Fibroblast of skin of right biceps (primary cell): ENCODE measurements at regions not wholly inside any gene's neighbourhood (a gene's known extent, or its start where the extent isn't known, plus 50 kb on each side); places are given as distances from the start of the nearest gene placed in this dataset.
"Not testable (repeated sequence)": the region's sequence is repeated elsewhere in the genome, so short reads cannot be mapped to it uniquely, and the experiment has no call there.

ENCODE experiments used
- DNase-seq: peaks from one replicate; pipeline ENCODE4 v3.0.0-alpha.2; 2013

DNA sequence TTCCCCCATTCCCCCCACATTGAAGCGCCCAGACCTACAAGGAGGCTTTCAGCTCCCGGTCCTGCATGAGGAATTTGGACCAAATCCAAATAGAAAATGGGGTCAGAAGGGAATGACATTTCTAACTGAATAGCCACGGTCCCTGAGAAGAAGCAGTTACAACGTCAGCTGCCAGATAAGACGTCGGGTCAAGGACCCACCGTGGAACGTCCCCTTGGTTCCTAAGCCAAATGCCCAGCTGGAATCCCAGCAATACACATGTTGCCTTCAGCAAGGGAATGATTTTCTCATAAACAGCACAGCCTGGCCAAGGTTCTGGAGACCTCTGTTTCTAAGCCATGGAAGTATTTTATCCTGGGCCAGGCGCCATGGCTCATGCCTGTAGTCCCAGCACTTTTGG lies 109.1 kb upstream of the PEG3 start:
- no peak for DNase-seq

DNA sequence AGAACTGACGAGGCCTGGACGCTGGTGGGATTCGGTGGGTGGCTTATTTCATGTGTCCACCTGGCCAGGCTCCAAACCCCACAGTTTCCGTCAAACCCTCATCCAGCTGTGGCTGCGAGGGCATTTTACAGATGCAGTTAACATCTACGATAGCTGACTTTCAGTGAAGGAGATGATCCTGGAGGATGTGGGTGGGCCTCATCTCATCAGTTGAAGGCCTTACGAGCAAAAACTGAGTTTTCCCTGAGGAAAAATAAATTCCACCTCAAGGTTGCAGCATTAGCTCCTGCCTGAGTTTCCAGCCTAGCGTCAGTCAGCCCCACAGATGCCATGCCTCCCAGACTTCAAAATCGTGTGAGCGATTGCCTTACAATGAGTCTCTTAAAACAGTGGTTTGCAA lies 111.1 kb upstream of the PEG3 start:
- DNase-seq: no peak

DNA sequence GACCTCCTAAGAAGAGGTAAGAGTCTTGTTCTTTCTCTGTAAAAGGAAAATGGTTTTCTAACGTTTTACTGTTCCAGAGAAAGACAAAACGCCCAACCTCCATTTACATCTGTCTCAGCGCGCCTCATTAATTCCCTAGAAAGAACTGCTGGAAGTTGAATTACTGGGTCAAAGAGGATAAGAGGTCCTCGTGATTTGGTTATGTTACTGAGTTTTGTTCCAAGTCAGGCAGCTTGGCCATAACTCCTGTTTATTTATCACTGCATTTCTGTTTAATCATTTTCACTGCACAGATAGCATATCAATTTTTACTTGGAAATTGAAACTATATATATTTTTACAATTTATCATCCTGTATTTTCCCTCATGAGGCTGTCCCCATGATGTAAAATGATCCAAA lies 112.9 kb upstream of the PEG3 start:
- DNase-seq: no peak

DNA sequence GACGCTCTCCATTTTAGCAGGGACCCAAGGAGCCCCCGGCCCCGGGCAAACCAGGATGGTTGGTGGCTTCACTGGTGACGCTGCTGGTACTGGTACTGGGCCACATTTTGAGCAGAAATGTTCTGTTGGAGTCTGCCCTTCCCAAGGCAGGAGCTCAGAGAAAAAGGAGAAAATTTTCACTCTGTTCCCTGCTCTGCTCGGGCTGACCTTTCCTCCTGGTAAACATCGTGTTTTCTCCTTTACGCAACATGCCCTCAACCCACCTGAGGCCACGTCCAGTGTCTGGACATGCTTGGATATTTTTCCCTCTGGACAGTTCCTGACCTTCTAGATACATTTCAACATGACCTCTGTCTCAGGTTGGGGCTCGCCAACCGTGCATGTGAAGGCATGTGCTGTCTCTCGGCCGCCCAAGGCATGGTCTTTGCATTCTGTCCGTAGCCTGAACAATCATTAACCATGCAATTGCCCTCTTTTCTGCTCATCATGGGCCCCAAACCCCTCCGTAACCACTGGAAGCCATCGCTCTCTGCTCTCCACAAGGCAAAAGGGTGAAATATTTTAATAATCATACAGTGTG lies 115.2 kb upstream of the PEG3 start:
- no peak for DNase-seq

DNA sequence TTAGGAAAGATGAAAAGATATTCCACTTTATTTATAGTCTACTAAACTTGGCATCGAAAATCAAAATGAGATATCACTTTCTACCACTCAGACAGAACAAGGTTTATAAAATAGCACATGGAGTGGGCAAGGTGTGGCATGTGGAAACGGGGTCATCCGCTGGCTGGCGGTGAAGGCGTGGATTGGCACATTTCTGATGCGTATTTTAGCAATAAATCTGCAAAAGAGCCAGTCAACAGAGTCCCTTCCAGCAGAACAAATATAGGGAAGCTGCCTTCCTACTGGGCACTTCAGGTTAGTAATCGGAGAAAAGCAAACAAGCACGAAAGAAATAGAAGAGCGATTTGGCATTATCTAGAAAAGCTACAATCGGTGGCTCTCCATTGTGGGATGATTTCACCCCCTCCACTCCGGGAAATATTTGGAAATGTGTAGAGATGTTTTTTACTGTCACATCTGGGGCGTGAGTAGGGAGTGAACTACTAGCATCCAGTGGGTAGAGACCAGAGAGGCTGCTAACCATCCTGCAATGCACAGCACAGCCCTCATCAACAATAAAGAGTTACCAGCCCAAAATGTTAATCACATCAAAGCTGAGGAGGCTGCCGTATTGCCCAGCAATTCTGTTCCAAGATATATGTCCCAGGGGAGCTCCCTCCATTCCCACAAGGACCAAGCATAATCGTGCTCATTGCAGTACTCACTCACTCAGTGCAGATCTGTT lies 116.1 kb upstream of the PEG3 start:
- no peak for DNase-seq

DNA sequence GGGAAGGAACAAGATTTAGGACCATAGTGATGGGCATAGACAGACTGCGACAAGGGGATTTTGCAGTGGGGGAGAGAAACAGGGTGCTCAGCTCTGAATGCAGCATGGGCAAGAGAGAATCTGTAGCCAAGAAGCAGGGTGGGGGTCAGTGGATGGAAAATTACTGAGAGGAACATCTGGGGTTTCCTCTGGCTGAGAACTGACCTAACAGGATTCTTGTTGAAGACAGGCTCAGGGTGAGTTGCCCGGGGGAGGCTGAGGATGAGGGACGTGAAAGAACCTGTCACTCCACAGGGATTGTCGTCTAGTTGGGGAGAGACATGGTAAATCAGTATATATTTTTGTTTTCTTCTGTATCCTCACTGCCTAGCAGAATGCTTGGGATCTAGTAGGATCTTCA lies 118.7 kb upstream of the PEG3 start:
- no peak for DNase-seq

DNA sequence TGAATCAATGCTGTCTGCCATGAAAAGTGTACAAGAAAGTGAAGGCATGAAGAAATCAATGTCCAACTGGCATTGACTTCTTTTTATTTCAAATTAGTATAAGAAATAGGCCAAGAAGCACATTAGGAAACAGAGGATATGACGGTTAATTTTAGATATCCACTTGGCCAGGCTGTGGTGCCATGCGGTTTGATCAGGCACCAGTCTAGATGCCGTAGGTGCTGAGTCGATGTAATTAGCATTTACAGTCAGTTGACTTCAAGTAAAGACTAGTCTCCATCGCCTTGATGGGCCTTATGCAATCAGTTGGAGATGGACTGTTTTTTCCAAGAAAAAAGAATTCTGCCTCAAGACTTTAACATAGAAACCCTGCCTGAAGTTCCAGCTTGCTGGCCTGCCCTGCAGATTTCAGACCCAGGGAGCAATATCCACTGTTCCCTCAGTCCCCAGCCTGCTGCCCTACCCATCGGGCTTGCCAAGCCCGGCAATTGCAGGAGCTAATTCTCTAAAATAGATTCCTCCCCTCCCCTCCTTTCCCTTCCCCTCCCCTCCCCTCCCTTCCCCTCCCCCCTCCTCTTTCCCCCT lies 120.5 kb upstream of the PEG3 start:
- no peak for DNase-seq

DNA sequence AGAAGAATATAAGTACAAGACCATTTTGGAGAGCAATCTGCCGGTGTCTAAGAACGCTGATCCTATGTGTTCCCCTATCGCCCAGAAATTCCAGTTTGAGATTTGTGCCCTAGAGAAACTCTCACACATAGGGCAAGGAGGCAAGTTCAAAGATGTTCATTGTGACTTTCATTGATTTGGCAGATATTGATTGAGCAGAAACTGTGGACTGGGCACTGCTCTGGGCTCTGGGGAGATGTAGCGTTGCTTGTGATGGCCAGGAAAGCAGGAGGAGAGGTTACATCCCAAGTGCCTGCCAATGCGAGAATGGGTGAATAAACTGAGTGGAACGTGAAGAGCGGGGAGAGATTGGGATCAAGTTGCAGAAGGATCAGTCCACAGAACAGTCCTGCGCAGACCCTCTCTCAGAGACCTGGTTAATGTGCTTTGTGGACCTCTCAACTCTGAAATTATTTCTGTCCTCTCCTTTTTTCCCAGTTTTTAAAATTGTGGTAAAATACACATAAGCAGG lies 123.9 kb upstream of the PEG3 start:
- no peak for DNase-seq

DNA sequence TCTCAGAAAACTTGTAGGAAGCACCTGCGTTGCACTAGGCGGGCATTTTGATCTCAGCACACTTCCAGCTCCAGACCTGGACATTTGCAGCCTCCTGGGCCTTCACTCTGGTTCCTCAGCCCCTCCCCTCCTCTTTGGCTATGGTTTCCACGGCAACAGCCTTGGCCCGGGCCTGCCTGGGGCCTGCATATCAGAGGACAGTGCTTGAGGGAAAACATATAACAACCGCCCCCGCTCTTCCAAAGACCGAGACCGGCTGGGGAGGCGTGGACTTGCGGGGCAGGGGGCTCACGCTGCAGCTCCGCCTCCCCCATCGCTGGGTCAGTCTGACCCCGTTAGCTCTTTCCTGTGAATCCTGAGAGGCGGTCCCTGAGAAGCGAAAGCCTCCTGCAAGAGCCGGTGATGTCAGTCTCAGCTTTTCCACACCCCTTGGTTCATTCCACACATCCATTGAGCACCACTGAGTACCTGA lies 125.7 kb upstream of the PEG3 start:
- DNase-seq: no peak

DNA sequence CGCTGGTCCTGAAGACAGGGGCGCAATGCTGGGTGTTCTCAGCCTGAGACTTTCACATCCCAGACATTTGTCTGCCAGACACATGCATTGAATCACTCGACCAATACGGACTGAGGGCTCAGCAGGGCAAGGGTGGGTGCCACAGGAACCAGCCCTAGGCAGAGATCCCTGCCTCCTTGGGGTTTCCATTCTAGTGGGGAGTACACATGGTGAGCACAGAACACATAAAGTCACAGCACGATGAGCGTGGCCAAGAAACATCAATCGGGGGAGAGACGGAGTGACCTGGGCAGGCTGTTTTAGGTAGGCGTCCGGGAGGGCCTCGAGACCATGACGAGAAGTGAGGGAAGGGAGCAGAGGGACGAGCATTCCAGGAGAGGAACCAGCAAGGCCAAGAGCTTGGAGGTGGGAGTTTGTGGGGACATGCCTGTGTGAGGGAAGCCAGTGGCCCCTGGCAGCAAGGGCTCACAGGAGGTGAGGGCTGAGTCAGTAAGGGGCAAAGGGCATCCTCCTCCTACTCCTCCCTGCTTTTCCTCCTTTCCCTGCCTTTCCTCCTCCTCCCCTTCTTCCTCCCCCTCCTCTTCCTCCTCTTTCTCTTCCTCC lies 126.3 kb upstream of the PEG3 start:
- DNase-seq: no peak

DNA sequence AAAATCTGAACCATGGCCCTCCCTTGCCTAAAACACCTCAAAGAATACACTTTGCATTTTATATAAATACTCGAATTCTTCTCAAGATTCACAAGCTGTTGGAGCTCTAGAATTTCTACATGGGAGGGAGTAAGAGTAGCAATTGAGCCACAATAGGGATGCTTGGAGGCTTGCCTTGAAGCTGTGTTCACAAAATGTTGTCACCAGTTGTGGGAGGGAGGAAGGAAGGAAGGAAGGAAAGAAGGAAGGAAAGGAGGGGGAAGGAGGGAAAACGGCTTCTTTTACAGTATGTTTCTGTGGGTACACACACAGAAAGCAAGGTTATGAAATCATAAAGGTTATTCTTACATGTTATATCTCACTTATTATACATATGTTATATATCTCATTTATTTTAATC lies 128.6 kb upstream of the PEG3 start:
- DNase-seq: no peak

DNA sequence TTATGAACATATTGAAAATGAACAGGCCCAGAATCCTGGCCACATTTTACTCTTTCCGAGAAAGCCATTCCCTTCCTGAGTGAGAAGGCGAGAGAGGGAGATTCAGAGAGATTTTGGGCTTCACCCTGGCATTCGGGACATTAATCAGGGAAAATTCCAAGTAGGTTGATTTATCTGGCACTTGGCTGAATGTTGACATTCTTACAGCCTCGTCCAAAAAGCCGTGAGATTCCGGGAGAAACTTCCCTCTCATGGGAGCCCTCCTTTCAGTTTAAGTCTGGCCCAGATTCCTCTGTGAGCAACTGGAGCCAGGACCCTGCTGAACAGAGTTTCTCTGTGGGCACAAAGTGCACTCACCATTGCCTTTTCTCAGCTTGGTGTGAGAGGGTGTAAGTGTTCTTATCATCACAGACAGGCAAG lies 129.2 kb upstream of the PEG3 start:
- DNase-seq: no peak

DNA sequence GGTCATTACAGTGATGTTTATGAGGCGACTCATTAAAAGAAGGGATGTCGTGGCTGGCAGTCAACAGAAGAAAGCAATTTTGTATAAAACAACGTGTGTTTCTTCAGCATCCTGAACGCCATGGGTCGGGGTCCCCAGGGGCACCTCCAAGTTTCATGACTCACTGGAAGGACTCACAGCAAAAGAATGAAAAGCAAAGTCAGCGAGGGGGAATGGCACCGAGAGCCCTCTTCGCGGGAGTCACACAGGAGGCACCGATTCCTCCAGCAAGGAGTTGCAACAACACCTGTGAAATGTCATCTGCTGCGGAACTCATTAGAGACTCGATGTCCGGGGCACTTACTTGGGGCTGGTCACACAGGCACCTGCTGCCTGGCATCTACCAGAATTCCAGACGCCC lies 130.7 kb upstream of the PEG3 start:
- DNase-seq: no peak

DNA sequence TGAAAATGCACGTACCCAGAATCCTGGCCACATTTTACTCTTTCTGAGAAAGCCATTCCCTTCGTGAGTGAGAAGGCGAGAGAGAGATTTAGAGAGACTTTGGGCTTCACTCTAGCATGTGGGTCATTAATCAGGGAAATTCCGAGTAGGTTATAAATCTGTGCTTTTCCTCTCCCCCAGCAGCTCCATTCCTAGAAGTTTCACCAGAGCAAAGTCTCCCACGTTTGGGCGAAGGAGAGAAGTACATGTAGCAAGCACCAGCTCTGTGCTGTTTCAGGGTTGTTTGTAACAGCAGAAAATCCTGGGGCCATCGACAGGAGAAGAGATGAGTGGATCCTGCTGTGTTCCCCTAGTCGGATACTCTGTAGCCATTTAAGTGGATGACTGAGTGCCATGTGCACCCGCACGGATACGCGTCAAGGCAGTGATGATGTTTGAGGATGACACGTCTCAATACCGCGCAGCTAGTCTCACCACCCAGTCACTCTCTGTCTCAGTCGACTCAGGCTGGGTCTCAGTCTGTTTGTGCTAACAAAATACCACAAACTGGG lies 131.8 kb upstream of the PEG3 start:
- no peak for DNase-seq

DNA sequence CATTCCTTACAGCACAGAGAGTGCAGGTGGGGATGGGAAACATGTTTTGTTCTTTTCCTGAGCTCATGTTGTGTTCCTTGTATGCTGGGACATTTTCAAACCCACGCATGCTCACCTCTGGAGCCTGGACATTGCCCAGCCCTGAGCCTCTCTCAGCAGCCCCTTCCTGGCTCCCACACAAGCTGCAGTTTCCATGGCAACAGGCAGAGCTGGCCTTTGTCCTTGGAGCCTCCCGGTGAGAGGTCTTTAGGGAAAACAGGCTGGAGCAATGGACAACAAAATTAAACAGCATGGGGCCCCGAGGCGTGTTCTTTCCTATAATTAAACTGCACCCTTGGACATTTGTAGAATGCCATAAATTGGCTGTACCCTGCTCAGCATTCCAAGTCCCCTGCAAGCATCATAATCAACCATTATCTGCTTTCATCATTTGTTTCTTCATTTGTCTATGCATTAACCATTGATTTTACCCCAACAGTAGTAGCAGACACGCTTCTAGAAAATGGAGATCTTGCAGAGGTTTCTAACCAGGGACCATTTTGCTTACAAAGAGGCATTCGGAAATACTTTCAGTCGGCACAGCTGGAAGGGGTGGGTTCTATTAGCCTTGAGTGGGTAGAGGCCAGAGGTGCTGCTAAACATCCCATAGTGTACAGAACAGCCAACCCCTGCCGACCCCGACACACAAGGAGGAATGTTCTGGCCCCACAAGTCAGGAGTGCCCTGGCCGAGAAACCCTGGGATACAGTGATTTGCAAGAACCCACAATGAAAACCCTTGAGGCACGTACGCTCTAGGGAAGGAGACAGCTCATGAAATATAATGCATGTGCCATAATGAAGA lies 133.4 kb upstream of the PEG3 start:
- DNase-seq: no peak

DNA sequence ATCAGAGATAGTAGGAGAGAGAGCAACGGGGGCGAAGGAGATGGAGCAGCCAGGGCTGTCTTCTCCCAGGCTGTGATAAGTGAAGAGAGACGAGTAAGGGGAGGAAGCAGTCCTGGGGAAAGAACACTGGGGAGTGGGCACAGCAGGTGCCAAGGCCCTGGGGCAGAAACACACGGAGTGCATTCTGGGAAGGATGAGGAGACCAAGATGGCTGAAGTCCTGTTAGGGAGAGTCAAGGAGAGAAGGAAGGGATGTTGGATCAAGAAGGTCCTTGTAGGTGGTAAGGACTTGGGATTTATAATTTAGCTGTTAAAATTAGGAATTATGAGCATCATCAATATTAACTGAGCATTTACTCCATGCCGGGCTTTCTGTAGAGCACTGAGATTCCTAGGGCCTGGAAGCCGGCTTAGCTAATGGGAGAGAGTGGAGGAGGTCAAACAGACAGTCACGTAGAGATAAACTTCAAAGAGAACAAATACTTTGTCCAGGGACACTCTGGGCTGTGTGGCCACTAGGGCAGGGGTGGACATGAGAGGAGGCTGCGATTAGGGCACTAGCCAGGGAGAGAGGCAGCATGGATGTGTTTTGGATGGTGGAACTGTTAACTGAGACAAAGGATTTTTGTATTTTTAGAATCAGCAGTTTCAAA lies 134.2 kb upstream of the PEG3 start:
- DNase-seq: no peak

DNA sequence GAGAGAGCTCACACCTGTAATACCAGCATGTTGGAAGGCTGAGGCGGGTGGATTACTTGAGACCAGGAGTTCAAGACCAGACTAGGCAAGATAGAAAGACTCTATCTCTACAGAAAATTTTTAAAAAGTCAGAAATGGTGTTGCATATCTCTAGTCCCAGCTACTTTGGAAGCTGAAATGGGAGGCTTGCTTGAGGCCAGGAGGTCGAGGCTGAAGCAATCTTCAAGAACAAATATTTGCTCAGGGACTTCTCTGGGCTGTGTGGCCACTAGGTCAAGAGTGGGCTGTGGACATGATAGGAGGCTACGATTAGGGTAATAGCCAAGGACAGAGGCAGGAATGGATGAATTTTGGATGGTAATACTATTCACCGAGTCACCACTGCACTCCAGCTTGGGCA lies 135.8 kb upstream of the PEG3 start:
- no peak for DNase-seq

DNA sequence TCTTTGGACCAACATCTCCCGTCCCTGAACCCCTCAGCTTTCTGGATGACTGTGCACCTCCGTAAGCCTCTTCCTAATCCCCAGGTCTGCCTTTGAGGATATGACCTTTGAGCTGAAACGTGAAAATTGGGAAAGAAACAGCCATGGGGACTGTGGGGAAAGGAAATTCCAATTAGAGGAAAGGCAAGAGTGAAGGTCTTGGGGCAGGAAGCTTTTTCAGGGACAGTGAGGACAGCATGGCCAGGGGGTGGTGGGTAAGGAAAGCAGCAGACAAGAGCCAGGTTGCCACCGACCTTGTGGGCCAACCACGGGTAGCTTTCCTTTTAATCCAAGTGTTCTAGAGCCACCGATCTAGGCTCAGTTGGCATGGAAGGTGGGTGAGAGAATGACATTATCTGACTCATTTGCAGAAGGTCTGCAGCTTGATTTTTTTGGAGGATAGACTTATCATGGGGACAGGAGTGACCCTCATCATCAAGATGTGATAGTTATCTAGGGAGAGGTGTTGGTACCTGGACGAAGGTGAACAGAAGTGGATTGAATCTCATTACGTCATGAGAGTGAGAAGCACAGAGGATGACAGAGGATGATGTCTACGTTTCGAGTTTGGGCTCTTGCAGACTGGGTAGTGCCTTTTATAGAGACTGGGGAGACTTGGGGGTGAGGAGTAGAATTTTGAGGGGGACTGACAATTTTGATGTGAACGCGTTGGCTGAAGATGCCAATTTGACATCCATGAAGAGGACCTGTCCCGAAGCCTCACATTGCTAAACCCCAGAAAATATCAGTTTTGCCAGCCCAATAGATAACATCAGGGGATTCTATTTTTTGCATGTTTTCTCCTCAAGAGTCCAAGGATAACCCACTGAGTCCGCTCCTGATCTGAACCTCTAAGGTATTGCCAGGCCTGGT lies 136.7 kb upstream of the PEG3 start:
- DNase-seq: no peak

DNA sequence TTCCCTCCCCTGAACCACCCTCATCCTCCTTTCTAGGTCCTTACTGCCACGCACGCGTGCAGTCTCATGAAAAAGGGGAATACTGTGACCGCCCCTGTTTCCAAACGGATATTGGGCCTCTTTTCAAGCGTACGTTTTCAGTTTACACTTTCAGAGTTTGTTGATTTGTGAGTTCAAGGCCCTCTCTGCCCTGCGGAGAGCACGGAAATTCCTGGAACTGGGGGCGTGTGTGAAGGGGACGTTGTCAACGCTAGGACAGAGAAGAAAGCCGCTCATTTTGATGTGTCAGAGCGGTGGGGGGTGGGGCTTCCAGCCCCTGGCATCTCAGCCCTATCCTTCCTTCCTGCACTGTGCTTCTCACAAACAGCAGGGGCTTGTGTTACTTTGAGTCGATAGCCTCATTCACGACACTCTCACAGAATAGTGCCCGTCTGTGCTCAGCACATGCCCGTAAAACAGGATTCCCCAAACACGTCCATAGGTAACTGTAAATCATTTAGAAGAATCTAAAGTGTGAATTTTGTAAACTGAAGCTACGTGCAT lies 137.6 kb upstream of the PEG3 start:
- DNase-seq: no peak

DNA sequence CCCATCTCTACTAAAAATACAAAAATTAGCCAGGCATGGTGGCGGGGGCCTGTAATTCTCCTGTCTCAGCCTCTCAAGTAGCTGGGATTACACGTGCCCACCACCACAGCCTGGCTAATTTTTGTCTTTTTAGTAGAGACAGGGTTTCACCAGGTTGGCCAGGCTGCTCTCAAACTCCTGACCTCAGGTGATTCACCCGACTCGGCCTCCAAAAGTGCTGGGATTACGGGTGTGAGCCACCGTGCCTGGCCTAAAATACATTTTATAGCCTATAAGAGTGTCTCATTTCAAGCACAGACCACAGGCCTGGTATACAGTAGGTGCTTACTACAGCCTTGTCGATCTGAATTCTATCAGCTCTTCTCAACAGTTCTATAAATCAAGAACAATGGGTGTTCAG lies 139.5 kb upstream of the USP29 start:
- not testable (repeated sequence) for DNase-seq

DNA sequence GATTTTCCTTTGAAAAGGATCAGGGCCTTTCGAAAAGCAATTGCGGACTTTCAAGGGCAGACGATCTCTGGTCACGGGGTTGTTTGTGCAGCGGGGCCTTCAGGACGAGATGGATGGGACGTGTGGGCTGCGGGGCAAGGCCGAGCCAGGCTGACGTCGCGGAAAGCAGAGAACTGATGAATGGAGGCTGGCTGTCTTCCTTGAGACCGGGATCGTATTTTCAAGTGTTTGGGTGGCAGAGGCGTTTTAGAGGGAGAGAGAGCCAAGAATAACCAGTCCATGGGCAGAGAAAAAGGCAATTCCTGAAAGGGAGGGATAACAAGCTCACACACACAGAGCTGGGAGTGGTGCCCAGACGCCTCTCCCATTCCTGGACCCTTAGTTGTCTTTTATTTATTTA lies 138.9 kb upstream of the USP29 start:
- DNase-seq: no peak
